HT1080 (cell line): ENCODE measurements at regions not wholly inside any gene's neighbourhood (a gene's known extent, or its start where the extent isn't known, plus 50 kb on each side); places are given as distances from the start of the nearest gene placed in this dataset.

ENCODE experiments used
- DNase-seq: peaks from one replicate; pipeline ENCODE4 v3.0.0-alpha.2; 2015; ENCODE audit warnings: low read depth

DNA sequence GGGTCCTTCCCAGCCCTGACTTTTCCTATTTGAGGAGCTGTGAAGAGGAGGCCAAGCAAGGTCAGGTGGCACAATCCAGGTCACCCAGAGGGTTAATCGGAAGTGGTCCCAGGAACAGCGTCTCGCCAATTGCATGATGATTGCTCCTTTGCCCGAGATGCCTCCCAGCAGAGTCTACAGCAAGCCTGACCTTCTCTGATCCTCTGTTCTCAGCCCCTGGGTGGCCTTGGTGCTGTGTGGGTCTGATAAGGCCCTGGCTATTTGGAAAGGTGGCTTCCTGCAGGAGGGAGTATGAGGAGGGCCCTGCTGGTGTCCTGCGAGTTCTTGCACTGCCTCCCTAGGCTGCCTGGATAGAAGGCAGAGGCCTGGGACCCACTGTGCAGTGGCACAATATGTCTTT lies 116.2 kb downstream of the FOXD2 start:
- no peak for DNase-seq

DNA sequence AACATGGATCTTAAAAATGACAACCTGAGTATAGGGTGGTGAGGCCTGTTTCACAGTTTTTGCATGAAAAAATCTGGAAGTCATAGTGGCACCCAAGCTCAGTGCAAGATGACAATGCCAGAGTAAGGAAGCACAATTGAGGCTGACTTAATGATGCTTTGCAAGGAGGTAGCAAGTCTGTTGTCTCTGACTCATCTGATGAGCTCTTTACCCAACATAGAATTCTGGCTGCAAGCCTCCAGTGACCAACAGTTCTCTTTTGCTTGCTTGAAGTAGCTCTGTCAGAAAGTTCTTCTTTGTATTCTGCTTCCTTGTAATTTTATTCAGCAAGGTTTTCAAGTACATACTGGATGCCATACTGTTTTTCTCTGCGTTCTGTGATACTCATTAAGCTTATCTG lies 117.1 kb downstream of the FOXD2 start:
- peak; percentile 33 for DNase-seq

DNA sequence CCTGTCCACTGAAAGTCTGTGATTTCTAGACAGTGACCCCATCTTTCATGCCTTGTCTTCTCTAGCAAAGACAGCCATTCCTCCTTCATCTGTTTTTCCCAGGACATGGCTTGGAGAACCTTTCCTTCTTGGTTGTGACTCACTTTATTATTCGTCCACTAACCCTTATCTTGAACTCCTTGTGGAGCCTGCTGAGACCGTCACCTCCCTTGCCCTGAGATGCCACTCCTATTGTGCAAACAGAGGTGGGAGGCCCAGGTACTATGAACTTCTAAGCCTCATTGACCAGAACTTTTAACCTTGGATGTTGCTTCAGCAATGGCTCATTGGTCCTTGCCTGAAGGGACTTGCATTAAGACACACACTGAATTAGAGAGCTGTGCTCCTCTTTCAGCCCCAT lies 117.5 kb downstream of the FOXD2 start:
- DNase-seq: no peak

DNA sequence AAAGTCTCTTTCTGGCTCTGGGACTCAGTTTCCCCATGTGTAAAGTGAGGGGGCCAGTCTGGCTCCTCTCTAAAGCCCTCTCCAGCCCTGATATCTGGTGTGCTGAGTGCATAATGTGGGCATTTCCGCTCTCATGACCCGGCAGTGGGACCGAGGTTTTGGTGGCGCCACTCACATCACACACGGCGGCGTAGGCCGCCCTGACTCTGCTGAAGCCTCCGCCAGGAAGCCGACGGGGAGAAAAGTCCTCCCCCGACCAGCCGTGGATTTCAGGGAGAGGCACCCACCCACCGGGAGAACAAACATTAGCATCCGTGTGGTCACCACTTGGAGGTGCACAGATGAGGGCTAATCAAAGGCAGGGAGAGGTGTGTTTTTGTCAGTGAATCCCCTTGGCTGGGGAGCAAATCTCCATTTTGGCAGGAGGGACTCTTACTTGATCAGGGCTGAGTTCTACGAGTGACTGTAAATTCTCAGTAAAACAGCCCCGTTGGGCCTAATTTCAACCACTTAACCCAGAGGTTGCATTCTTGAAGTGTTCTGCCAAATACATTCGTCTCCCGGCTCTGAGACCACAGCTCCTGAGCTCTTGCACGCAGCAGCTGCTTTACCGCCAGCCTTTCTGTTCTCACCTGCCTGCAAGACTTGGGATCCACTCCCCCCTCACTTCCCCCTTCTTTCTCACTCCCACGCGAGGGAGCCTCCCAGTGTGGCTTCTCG lies 118.2 kb downstream of the FOXD2 start:
- no peak for DNase-seq

DNA sequence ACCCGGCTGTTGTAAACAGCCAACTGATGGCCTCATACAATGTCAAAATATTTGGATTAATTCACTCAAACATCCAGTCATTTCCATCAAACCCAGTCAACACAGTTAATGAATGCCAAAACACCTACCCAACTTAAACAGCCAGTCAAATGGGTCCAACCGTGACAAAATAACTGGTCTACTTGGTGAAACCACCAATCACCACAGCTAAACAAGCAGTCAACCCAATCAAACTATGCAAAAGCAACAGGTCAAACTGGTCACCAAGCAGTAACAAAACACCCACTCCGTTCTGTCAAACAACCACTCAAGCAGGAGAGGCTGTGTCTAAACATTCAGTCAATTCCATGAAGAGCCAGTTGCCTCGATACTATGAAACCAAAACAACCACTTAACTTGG lies 119.2 kb downstream of the FOXD2 start:
- no peak for DNase-seq

DNA sequence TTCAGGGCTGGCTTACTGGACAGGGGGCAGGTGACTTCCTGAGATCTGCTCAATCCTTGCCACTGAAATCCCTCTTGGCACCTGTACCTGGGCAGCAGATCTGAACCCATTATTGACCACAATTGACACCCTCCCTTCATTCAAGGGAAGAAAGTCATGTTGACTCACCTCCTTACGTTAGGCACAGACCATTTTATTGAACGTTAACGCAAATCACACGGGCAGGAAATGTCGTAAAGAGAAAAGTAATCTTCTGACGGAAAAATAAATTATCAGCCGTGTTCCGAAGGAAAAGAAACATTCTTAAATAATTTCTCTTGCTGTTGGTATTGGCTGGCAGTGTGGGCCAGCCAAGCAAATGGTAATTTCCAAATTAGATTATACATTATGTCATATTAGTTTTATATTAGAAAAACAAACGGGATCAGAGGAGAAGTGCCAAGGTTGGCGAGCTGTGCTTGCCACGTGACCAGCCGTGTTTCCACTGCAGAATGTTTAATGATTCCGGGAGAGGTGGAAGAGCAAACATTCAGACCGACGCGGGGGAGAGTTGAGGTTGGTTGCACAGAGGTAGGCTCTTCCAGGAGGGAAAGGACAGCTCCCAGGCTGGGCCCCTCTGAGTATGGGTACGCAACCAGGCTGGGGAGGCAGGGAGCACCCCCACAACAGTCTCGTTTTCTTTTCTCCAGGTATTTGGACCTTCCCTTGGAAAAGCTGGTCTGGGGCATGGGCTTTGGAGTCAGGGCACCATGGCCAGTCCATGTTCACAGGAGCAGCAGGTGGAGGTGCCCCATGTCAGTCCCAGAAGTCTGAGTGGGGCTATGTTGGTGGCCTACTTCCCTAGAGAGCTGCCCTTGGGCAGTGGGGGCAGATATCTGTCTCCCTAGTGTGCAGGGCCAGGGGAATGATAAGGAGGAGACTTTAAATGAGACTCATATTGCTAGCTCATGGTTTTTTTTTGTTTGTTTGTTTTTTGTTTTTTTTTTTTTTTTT lies 121.1 kb downstream of the FOXD2 start:
- DNase-seq: peak; percentile 40

DNA sequence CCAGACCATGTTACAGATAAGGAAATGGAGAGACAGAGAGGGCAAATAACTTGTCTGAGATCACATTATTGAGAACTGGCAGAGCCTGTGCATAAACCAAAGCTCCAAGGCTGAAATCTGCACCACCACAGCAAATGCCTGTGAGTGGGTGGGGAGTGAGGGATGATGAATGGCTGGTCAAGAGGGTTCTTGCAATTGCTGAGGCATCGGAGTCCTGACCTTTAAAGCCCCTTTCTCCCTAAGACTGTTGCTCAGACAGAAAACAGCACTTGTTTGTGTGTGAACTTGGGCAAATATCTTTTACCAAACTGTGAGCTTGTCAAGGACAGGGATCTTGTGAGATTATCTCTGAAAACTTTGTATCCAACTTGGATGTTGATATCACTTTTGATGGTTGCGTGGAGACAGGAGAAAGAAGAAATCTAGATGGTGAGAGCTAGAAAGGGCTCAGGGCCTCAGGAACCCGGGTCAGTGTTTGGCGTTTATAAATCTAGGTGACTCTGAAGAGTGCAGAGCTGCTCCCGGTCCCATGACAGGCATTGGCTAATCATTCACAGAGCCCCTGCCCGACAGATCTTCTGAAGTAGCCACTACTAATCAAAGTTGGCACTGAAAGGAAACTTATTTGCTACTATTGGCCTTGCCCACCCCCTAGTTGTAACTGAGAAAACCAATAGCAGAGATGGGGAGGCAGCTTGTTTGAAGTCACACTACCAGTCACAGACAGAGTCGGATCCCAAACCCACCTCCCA lies 122.3 kb downstream of the FOXD2 start:
- DNase-seq: no peak

DNA sequence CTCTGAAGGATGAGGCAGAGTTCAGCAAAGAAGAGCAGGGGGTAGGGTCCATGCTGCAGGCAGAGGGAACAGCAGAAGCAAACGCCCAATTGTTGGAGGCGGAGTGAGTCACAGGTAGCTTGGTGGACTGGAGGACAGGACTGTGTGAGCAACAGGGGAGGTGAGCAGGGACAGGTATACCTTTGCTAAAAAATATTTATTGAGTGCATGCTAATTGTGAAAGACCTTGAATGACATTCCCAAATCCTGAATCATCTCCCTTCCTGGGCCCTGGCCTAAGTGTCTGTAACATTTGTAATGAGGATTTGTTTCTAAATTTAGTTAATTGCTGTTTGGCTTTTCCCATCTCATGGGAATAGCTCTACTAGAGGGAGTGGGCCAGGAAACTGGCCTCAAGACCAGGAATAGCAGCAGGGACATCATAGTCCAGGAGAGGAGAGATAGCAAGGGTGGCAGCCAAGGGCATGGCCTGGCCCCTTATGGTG lies 123.7 kb downstream of the FOXD2 start:
- no peak for DNase-seq

DNA sequence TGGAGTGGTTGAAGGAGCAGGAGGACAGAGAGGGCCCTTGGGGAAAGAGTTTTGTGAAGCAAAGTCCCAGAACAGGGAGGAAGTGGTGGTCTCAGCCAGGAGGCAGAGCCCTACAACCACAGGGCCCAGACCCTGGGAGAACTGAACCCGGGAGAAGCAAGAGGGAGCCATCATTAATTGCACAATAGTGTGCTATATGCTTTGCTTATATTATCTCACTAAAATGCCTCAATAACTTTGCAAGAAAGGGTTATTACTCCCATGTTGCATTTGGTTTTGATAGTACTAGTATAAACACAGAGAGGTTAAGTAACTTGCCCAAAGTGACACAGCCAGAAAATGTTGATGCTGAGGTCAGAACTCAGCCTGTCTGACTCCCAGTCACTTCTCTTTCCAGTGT lies 124.3 kb downstream of the FOXD2 start:
- no peak for DNase-seq

DNA sequence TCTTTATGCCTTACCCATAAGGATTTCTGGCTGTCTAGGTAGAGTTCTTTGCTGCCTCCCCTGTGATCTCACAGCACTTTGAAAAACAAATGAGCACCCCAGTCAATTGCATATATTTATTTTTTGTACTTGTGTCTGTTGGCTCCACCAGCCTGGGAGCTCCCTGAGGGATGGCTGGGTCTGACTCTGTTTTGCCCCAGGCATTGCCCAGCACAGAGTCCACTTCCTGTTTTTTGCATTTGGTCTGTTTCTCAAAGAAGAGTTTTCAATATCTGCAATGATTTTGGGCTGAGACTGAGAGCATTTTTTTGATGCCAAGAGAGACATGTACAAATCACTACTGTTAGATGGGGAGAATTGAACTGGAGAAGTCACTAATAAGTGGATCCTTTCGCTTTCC lies 125.0 kb downstream of the FOXD2 start:
- DNase-seq: no peak

DNA sequence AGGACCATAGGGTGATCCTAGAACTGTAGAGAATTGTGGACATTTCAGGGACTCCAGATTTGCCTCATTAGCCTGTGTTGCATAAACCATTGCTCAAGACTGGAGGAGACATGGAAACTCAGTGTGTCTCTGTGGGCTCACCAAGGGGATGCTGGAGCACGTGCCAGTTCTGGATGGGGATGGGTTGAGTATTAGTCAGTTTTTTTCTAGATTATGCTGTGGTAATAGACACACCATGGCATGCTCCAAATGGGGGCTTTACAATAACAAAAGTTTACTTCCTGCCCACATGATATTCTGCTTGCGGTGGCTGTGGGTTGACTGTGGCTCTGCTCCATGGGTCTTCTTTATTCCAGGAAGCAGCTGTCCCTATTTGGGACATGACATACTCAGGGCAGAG lies 125.4 kb downstream of the FOXD2 start:
- peak; percentile 18 for DNase-seq

DNA sequence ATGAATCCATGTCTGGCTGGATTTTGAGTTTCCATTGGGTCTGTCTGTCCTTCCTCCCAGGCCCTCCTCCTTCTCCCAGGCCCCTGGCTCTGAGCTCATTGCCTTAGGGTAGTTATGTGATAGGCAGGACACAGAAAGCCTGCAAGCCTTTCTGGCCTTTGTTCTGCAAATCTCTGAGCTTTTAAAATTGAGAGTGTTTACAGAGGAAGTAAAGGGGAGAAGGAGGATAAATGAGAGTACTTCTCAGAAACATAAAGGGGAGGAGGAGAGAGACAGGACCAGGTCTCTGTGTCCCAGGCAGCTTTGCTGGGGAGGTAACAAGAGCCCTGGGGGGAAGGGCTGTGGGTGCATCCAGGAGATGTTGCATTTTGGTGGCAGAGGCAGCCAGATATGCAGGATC lies 126.7 kb downstream of the FOXD2 start:
- no peak for DNase-seq

DNA sequence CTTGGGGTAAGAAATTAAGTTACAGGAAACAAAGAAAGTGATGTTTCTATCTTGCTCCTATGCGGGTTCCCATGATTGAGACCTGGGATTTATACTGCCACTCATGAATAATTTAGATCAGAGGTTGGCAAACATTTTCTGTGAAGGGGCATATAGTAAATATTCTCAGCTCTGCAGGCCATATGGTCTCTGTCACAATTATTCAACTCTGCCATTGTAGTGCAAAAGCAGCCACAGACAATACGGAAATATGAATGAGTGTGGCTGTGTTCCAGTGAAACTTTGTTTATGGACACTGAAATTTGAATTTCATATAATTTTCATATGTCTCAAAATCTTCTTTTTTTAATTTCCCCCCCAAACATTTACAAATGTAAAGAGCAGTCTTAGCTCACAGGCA lies 127.2 kb downstream of the FOXD2 start:
- no peak for DNase-seq

DNA sequence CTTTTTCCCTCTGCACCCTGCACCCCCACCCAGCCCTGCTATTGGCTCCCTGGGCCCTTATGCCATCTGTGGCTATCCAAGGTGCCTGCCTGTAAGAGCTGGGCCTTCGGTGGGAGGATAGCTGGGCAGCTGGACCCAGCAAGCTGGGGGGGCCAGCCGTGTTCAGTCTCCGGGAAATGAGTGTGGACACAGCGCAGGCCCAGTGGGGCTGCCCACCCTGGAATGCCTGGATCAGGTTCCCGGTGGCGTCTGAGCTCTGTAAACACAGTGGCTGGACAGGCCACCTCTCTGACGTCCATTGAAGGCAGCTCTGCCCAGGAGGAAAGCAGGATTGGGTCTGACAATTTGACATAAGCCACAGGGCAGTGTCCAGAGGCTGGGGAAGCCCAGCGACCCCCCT lies 127.8 kb downstream of the FOXD2 start:
- DNase-seq: no peak

DNA sequence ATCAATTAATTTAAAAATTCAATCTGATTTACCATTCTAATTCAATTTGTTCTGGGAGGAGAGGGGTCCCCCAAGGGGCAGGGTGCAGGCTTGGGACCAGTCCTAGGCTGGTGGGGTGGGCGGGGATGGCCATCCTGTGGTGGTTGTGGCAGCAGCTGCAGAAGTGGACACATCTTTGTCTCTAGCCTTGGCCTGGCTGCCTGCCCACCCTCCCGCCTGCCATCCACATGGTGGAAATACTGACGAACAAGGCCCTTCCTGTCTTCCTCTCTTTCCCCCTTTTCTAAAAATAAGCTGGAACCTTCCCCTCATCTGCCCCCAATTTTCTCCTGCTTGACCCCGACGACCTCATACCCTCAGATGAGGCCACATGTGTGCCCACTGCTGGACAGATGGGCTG lies 130.9 kb downstream of the FOXD2 start:
- DNase-seq: no peak

DNA sequence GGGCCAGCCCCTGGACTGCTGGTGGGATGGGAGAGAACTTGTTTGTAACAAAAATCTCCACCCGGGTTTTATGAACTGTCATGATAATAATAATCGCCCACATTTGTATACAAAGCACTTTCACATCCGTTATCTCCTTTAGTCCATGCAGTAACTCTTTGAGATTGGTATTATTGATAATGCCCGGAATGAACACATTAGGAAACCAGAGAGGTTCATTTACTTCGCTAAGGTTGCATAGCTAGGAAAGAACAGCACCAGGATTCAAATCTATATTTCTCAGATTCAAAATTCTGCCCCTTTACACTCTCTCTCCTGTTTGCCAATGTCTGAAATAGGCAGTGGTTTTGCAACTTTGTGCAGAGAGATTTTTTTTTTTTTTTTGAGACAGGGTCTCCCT lies 131.4 kb downstream of the FOXD2 start:
- DNase-seq: no peak

DNA sequence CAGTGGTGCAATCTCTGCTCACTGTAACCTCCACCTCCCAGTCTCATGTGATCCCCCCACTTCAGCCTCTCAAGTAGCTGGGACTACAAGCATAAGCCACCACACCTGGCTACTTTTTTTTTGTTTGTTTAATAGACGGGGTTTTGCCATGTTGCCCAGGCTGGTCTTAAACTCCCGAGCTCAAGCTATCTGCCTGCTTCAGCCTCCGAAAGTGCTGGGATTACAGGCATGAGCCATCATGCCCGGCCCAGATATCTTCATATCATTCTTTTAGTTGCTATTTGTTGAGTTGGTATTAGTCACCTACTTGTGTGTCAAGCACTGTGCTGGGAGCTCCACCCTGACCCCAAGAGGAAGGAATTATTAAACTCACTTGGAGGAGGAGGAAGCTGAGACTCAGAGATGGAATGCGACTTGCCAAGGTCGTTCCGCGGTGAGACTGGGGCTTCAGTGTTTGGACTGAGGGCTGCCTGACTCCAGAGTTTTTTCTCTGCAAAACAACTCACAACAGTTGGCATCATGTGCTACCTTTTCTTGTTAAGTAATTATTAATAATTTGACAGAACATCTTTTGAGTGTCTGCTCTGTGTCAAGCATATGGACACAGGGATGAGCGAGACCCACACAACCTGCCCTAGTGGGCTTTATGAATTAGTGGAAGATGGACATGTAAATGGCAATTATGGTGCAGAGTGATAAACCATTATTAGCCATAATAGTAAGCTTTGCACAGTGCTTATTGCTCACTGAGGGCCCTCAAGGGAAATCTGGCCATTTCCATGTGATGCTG lies 132.0 kb downstream of the FOXD2 start:
- peak; percentile 95 for DNase-seq

DNA sequence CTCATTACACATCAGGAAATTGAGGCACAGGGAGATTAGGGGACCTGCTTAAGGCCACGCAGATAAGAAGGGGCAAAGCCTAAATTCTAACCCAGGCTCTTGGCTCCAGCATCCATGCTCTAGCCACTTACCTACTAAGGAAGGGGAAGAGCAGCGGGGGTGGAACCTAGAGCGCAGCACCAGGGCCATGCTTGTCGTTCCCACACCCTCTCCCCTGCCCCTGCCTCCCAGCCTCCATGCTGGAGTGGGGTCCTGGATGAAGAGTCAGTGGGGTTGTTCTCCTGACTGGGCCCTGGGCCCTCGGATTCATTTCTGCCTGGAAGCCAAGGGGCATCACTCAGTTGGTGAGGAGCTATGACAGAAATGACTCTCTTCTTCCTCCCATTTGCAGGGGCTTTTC lies 133.3 kb downstream of the FOXD2 start:
- no peak for DNase-seq

DNA sequence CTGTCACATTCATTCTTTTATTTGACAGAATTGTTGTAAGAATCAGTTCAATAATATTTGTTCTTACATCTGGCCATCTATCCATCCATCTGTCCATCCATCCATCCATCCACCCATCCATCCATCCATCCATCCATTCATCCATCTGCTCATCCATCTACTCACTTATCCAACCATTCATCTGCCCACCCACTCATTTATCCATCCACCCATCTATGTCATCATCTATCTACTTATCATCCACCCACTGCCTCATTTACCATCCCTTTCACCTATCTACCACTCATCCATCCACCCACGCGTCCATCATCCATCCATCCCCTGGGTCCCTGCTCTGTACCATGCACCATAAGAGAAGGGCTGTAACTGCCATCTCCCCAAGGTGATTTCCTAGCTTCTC lies 134.1 kb downstream of the FOXD2 start:
- no peak for DNase-seq

DNA sequence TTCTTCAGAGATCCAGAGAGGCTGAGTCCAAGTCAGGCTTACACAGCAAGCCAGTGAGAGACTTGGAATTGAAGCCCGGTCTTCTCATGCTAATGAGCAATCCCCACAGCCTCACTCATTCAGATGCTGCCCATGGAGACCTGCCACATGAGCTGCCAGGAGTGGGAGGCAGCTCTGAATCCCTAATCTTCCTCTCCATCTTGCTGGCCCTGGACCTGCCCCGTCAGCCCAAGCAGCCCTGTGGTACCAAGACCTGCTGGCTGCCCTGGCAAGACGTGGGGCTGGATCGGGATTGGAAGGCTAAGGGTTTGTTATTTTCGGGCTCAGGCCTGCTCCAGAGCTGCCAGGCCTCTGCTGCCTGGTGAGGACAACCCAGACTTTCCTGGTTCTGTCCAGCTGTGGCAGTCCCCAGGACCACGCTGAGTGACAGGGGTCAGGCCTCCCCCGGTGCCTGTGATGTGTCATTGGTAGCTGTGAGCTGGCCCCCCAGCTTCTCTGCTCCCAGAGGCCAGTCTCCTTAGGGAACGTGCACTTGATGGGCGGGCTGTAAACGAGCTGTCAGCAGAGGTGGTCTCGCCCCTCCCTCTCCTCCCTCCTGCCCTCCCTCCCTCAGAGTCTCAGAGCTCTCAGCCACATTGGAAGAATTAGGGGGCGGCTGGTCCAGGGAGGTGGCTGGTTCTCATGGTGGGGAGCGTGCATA lies 135.0 kb downstream of the FOXD2 start:
- DNase-seq: no peak
